A673 (cell line): ENCODE measurements at regions not wholly inside any gene's neighbourhood (a gene's known extent, or its start where the extent isn't known, plus 50 kb on each side); places are given as distances from the start of the nearest gene placed in this dataset.

Experiments used
- EZH2 ChIP-seq: fragments of 200-600 bp; sonication (generic); IDR thresholded peaks from 2 replicates; pipeline ENCODE4 v1.6.1; 2017; ENCODE audit warnings: borderline replicate concordance, low read depth, mild to moderate bottlenecking, mixed read lengths, antibody characterized with exemption, low read length; ENCODE audit not compliant: poor library complexity, severe bottlenecking
- TF ChIP-seq, protein P1 (sequence below): fragments of 300-800, 200-600 bp; sonication (generic); conservative IDR thresholded peaks from 2 replicates; pipeline ENCODE4 v1.5.1; 2017; ENCODE audit warnings: low read depth, mild to moderate bottlenecking, antibody characterized with exemption, low read length, moderate library complexity, mixed read lengths

DNA sequence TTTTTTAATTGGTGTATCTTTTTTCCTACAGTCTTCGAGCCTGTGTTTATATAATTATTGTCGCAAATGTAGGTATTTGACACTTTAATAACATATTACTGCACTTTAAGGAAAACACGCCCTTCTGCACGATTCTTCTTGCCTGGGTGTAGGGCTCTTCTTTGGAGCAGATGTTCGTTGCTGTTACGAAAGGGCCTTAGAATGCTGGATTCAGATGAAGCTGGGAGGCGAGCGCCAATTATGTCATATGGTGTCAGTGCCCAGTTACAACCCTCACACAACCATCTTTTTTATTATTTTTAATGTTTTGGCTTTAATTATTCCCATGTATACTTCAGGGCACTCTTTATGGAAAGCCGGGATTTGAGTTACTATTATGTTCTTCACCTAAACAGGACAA, 553.0 kb downstream of the EBF1 start:
- TF ChIP-seq, protein P1, sequence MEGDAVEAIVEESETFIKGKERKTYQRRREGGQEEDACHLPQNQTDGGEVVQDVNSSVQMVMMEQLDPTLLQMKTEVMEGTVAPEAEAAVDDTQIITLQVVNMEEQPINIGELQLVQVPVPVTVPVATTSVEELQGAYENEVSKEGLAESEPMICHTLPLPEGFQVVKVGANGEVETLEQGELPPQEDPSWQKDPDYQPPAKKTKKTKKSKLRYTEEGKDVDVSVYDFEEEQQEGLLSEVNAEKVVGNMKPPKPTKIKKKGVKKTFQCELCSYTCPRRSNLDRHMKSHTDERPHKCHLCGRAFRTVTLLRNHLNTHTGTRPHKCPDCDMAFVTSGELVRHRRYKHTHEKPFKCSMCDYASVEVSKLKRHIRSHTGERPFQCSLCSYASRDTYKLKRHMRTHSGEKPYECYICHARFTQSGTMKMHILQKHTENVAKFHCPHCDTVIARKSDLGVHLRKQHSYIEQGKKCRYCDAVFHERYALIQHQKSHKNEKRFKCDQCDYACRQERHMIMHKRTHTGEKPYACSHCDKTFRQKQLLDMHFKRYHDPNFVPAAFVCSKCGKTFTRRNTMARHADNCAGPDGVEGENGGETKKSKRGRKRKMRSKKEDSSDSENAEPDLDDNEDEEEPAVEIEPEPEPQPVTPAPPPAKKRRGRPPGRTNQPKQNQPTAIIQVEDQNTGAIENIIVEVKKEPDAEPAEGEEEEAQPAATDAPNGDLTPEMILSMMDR = no peak
- TF ChIP-seq EZH2 = no peak
